Neural cell (in vitro differentiated cells): ENCODE measurements at regions not wholly inside any gene's neighbourhood (a gene's known extent, or its start where the extent isn't known, plus 50 kb on each side); places are given as distances from the start of the nearest gene placed in this dataset.

Source experiments
- H2AFZ ChIP-seq: fragments of 200-600, 300-800 bp; sonication (generic), shearing (Covaris generic); 2 replicates; pipeline ENCODE4 v1.6.0; 2014; ENCODE audit warnings: low read depth, mild to moderate bottlenecking, antibody characterized with exemption, low read length, moderate library complexity
- H3F3A ChIP-seq: fragments of 200-600 bp; shearing (Covaris generic); 2 replicates; pipeline ENCODE4 v1.6.1; 2016; ENCODE audit warnings: mild to moderate bottlenecking, moderate library complexity, mixed read lengths, antibody characterized with exemption, low read length; ENCODE audit not compliant: insufficient read depth, poor library complexity, severe bottlenecking
- H3K27ac ChIP-seq: fragments of 200-600, 300-800 bp; sonication (generic), shearing (Covaris generic); 2 replicates; pipeline ENCODE4 v1.5.1; 2014; ENCODE audit warnings: mild to moderate bottlenecking, low read length, moderate library complexity
- H3K27me3 ChIP-seq: fragments of 300-800, 200-600 bp; sonication (generic), shearing (Covaris generic); 2 replicates; pipeline ENCODE4 v1.6.0; 2014; ENCODE audit warnings: mild to moderate bottlenecking, low read depth, low read length, moderate library complexity; ENCODE audit not compliant: insufficient read depth
- H3K36me3 ChIP-seq: fragments of 300-800, 200-600 bp; sonication (generic), shearing (Covaris generic); 2 replicates; pipeline ENCODE4 v1.5.1; 2014; ENCODE audit warnings: mild to moderate bottlenecking, antibody characterized with exemption, low read length, moderate library complexity; ENCODE audit not compliant: insufficient read depth
- H3K4me2 ChIP-seq: fragments of 300-800, 200-600 bp; sonication (generic), shearing (Covaris generic); 2 replicates; pipeline ENCODE4 v1.6.0; 2014; ENCODE audit warnings: mild to moderate bottlenecking, low read length
- H3K4me3 ChIP-seq: fragments of 300-800, 200-600 bp; sonication (generic), shearing (Covaris generic); 2 replicates; pipeline ENCODE4 v1.5.1; 2014; ENCODE audit warnings: mild to moderate bottlenecking, low read length, moderate library complexity
- H3K79me2 ChIP-seq: fragments of 200-600 bp; shearing (Covaris generic); replicated peaks from 2 replicates; pipeline ENCODE4 v1.6.0; 2014; ENCODE audit warnings: mild to moderate bottlenecking, low read length, moderate library complexity; ENCODE audit not compliant: insufficient read depth
- H3K9ac ChIP-seq: fragments of 300-800, 200-600 bp; sonication (generic), shearing (Covaris generic); 2 replicates; pipeline ENCODE4 v1.6.1; 2016; ENCODE audit warnings: mild to moderate bottlenecking, low read length, mixed read lengths
- H3K9me2 ChIP-seq: fragments of 200-600 bp; shearing (Covaris generic); 2 replicates; pipeline ENCODE4 v1.6.1; 2016; ENCODE audit warnings: mild to moderate bottlenecking, low read length, mixed read lengths; ENCODE audit not compliant: insufficient read depth
- H3K9me3 ChIP-seq: fragments of 200-600, 300-800 bp; sonication (generic), shearing (Covaris generic); 2 replicates; pipeline ENCODE4 v1.6.1; 2016; ENCODE audit warnings: mild to moderate bottlenecking, mixed run types, low read length, moderate library complexity, mixed read lengths
- H4K20me1 ChIP-seq: fragments of 200-600 bp; shearing (Covaris generic); 2 replicates; pipeline ENCODE4 v1.6.1; 2016; ENCODE audit warnings: mild to moderate bottlenecking, mixed run types; ENCODE audit not compliant: insufficient read depth
- EP300 ChIP-seq: fragments of 450-650 bp; conservative IDR thresholded peaks from 2 replicates; pipeline ENCODE4 v1.6.1; 2014; ENCODE audit warnings: antibody characterized with exemption, mild to moderate bottlenecking, moderate library complexity; ENCODE audit not compliant: poor library complexity, severe bottlenecking
- EZH2 ChIP-seq: fragments of 200-600, 300-800 bp; shearing (Covaris generic), sonication (generic); IDR thresholded peaks from 2 replicates; pipeline ENCODE4 v1.6.1; 2014; ENCODE audit warnings: antibody characterized with exemption, low read length, borderline replicate concordance, mild to moderate bottlenecking; ENCODE audit not compliant: insufficient read depth, poor library complexity, severe bottlenecking
- MXI1 ChIP-seq: fragments of 450-650 bp; conservative IDR thresholded peaks from 2 replicates; pipeline ENCODE4 v1.6.1; 2014; ENCODE audit warnings: antibody characterized with exemption, mild to moderate bottlenecking; ENCODE audit not compliant: poor library complexity, severe bottlenecking
- POLR2AphosphoS5 ChIP-seq: IDR thresholded peaks from 2 replicates; pipeline ENCODE4 v1.6.1; 2012
- RAD21 ChIP-seq: fragments of 450-650 bp; conservative IDR thresholded peaks from 2 replicates; pipeline ENCODE4 v1.6.1; 2014; ENCODE audit warnings: antibody characterized with exemption, mild to moderate bottlenecking, moderate library complexity
- SMC3 ChIP-seq: fragments of 450-650 bp; conservative IDR thresholded peaks from 2 replicates; pipeline ENCODE4 v1.6.1; 2014; ENCODE audit warnings: antibody characterized with exemption, mild to moderate bottlenecking, moderate library complexity; ENCODE audit not compliant: poor library complexity
- TAF1 ChIP-seq: IDR thresholded peaks from 2 replicates; pipeline ENCODE4 v1.6.1; 2012; ENCODE audit warnings: low read depth
- TF ChIP-seq, protein P1 (sequence below): fragments of 450-650 bp; IDR thresholded peaks from 2 replicates; pipeline ENCODE4 v1.5.1; 2014; ENCODE audit warnings: antibody characterized with exemption, mild to moderate bottlenecking, moderate library complexity; ENCODE audit not compliant: poor library complexity, severe bottlenecking
- TF ChIP-seq, protein P2 (sequence below): IDR thresholded peaks from 2 replicates; pipeline ENCODE4 v1.6.1; 2012; ENCODE audit warnings: borderline replicate concordance

- Histone ChIP-seq H3K36me3 (no peaks in the 10 kb centered on the region), H3K27me3 (no peaks in the 10 kb centered on the region), H2AFZ (no peak overlapping the region), H3K4me2 (no peak overlapping the region), H3F3A (no peaks in the 10 kb centered on the region), H3K4me3 (no peak overlapping the region), H3K79me2 (no peaks in the 10 kb centered on the region), H3K9me2 (no peaks in the 10 kb centered on the region), H3K27ac (no peak overlapping the region), H3K9ac (no peak overlapping the region), H4K20me1 (no peaks in the 10 kb centered on the region), H3K9me3 (no peaks in the 10 kb centered on the region)
- no peak for TF ChIP-seq POLR2AphosphoS5
- TF ChIP-seq SMC3, result no peak
- TF ChIP-seq, protein P1, sequence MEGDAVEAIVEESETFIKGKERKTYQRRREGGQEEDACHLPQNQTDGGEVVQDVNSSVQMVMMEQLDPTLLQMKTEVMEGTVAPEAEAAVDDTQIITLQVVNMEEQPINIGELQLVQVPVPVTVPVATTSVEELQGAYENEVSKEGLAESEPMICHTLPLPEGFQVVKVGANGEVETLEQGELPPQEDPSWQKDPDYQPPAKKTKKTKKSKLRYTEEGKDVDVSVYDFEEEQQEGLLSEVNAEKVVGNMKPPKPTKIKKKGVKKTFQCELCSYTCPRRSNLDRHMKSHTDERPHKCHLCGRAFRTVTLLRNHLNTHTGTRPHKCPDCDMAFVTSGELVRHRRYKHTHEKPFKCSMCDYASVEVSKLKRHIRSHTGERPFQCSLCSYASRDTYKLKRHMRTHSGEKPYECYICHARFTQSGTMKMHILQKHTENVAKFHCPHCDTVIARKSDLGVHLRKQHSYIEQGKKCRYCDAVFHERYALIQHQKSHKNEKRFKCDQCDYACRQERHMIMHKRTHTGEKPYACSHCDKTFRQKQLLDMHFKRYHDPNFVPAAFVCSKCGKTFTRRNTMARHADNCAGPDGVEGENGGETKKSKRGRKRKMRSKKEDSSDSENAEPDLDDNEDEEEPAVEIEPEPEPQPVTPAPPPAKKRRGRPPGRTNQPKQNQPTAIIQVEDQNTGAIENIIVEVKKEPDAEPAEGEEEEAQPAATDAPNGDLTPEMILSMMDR, result no peak
- no peak for TF ChIP-seq TAF1
- no peak for TF ChIP-seq EZH2
- TF ChIP-seq MXI1, result no peak
Measured at GRCh38 chr2:43168016-43168369, 58.4 kb downstream of the ZFP36L2 start.

DNA sequence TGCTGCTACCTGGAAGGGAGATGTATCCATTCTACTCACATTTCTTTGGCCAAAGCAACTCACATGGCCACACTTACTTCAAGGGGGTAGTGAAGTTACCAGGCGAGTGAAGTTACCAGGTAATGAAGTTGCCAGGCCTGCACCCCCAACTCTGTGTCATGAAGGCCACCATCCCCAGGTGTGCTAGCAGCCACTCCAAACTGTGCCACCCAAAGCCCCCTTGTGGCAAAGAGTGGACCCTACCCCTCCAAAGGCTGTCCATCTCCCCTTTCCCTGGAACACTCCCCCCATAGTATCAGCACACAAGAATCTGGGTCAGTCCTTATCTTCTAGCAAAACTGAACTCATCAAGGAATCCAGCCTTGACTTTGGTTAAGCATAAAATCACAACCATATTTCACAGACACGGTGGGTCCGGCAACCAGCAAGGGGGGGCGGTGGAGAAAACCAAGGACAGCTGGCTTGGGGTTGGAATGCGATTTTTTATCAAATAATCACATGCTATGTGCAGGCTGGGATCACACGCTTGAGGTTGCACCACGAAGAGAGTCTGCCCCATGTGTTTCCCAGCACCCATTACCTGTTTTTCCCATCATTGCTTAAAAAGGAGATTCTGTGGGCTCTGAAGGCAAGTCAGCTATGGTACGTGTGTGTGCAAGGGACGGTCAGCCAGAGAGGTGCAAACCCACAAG is 60.9 kb downstream of the ZFP36L2 start:
- no peaks in the 10 kb centered on the region for H3K36me3 ChIP-seq
- H3K9ac ChIP-seq, result no peak overlapping the region
- H4K20me1 ChIP-seq, result no peaks in the 10 kb centered on the region
- TF ChIP-seq POLR2AphosphoS5 (no peak), RAD21 (no peak), SMC3 (no peak), MXI1 (no peak), EP300 (no peak), TAF1 (no peak)
- TF ChIP-seq, protein P2, sequence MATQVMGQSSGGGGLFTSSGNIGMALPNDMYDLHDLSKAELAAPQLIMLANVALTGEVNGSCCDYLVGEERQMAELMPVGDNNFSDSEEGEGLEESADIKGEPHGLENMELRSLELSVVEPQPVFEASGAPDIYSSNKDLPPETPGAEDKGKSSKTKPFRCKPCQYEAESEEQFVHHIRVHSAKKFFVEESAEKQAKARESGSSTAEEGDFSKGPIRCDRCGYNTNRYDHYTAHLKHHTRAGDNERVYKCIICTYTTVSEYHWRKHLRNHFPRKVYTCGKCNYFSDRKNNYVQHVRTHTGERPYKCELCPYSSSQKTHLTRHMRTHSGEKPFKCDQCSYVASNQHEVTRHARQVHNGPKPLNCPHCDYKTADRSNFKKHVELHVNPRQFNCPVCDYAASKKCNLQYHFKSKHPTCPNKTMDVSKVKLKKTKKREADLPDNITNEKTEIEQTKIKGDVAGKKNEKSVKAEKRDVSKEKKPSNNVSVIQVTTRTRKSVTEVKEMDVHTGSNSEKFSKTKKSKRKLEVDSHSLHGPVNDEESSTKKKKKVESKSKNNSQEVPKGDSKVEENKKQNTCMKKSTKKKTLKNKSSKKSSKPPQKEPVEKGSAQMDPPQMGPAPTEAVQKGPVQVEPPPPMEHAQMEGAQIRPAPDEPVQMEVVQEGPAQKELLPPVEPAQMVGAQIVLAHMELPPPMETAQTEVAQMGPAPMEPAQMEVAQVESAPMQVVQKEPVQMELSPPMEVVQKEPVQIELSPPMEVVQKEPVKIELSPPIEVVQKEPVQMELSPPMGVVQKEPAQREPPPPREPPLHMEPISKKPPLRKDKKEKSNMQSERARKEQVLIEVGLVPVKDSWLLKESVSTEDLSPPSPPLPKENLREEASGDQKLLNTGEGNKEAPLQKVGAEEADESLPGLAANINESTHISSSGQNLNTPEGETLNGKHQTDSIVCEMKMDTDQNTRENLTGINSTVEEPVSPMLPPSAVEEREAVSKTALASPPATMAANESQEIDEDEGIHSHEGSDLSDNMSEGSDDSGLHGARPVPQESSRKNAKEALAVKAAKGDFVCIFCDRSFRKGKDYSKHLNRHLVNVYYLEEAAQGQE, result no peak
- TF ChIP-seq, protein P1, result no peak
- no peak overlapping the region for H3K4me3 ChIP-seq
- H2AFZ ChIP-seq, result no peak overlapping the region
- H3K9me3 ChIP-seq, result no peaks in the 10 kb centered on the region
- H3K4me2 ChIP-seq, result no peak overlapping the region
- no peak overlapping the region for H3K27ac ChIP-seq
- no peaks in the 10 kb centered on the region for H3K27me3 ChIP-seq
- H3K79me2 ChIP-seq, result no peaks in the 10 kb centered on the region
- no peaks in the 10 kb centered on the region for H3F3A ChIP-seq
- no peaks in the 10 kb centered on the region for H3K9me2 ChIP-seq
